Upper lobe of right lung (tissue), 1 donor: ENCODE measurements at regions not wholly inside any gene's neighbourhood (a gene's known extent, or its start where the extent isn't known, plus 50 kb on each side); places are given as distances from the start of the nearest gene placed in this dataset.
"Not testable (repeated sequence)": the region's sequence is repeated elsewhere in the genome, so short reads cannot be mapped to it uniquely, and the experiment has no call there.

Experiments
- ATAC-seq: fragments of 200-7000 bp; cut with Tn5 transposase; one replicate; pipeline ENCODE4 v1.9.1; 2020; ENCODE audit warnings: mild to moderate bottlenecking, moderate library complexity
- DNase-seq: peaks from one replicate; pipeline ENCODE4 v3.0.0-alpha.2; 2020
- H3K27ac ChIP-seq: fragments of 200-600 bp; one replicate; pipeline ENCODE4 v1.8.0; 2022
- H3K27me3 ChIP-seq: fragments of 200-600 bp; one replicate; pipeline ENCODE4 v1.8.0; 2022; ENCODE audit warnings: mild to moderate bottlenecking
- H3K36me3 ChIP-seq: fragments of 200-600 bp; one replicate; pipeline ENCODE4 v1.8.0; 2022
- H3K4me1 ChIP-seq: fragments of 200-600 bp; one replicate; pipeline ENCODE4 v1.8.0; 2022
- H3K4me3 ChIP-seq: fragments of 200-600 bp; one replicate; pipeline ENCODE4 v1.8.0; 2022; ENCODE audit warnings: mild to moderate bottlenecking
- H3K9me3 ChIP-seq: fragments of 200-600 bp; one replicate; pipeline ENCODE4 v1.8.0; 2022
- intact Hi-C: fragments of 100-400 bp; cut with DNase I; formaldehyde crosslinking; loops from one replicate; pipeline ENCODE4 v1.11.0; 2022
- TF ChIP-seq, protein P1 (sequence below): fragments of 200-600 bp; IDR thresholded peaks from one replicate; pipeline ENCODE4 v1.8.0; 2022; ENCODE audit warnings: antibody characterized with exemption
- donor health status: DM: no; HTN: yes; CAD: no; lungs with severe emphysema.

DNA sequence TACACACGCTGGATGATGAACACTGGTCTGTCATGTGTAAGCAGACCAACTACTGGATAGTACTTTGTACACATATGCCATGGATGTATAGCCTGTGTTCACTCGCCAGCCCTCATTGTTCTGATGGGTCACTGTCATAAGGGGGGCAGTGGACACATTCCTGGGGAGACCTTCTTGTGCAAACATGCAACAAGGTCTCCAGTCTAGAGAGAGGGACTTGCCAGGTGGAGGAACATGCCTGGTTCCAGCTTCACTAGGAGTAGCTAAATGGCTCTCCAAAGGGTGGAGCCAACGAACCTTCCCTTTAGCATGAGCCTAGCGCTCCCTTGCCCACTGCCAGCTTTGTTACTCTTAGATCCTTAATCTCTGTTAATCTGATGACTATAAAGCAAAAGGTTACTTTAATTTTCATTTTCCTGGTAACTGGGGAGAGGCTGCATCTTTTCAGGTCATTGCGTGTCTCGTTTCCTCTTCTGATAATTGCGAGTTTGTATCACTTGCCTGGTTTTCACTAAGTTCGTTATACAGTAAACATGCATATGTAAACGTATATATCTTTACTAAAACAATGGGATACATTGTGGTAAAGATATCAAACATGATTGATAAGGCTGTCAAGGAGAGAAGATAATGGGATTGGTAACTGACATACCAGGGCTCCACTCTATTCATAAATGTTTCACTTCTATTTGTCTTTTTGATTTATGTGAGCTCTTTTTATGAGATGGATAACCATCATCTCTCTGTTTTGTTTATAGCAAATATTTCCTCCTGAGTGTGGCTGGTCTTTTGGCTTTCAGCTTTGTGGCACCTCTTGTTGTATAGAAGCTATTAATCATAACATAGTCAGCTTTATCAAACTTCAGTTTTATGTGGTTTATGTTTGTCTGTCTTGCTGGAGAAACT lies 235.2 kb upstream of the SGCG start:
- H3K4me1 ChIP-seq, result no peaks in the 10 kb centered on the region
- intact Hi-C loops, result no loop called here
- no peak overlapping the region for H3K4me3 ChIP-seq
- no peaks in the 10 kb centered on the region for H3K36me3 ChIP-seq
- no peaks in the 10 kb centered on the region for H3K9me3 ChIP-seq
- ATAC-seq (no peak), DNase-seq (no peak)
- H3K27me3 ChIP-seq, result no peaks in the 10 kb centered on the region
- TF ChIP-seq, protein P1, sequence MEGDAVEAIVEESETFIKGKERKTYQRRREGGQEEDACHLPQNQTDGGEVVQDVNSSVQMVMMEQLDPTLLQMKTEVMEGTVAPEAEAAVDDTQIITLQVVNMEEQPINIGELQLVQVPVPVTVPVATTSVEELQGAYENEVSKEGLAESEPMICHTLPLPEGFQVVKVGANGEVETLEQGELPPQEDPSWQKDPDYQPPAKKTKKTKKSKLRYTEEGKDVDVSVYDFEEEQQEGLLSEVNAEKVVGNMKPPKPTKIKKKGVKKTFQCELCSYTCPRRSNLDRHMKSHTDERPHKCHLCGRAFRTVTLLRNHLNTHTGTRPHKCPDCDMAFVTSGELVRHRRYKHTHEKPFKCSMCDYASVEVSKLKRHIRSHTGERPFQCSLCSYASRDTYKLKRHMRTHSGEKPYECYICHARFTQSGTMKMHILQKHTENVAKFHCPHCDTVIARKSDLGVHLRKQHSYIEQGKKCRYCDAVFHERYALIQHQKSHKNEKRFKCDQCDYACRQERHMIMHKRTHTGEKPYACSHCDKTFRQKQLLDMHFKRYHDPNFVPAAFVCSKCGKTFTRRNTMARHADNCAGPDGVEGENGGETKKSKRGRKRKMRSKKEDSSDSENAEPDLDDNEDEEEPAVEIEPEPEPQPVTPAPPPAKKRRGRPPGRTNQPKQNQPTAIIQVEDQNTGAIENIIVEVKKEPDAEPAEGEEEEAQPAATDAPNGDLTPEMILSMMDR, result no peak
- H3K27ac ChIP-seq, result no peak overlapping the region

GRCh38 chr13:22948421-22948820 lies 232.4 kb upstream of the SGCG start:
- Histone ChIP-seq H3K27me3 (no peaks in the 10 kb centered on the region), H3K27ac (no peak overlapping the region), H3K4me1 (no peaks in the 10 kb centered on the region), H3K4me3 (no peak overlapping the region), H3K9me3 (peaks cover 7% of the 10 kb centered on the region), H3K36me3 (no peaks in the 10 kb centered on the region)
- ATAC-seq (peak; percentile 25), DNase-seq (no peak)
- TF ChIP-seq, protein P1, result no peak
- intact Hi-C loops, result no loop called here

- ATAC-seq, H3K4me3 ChIP-seq, H3K27me3 ChIP-seq, H3K4me1 ChIP-seq, H3K27ac ChIP-seq, intact Hi-C loops, DNase-seq, H3K9me3 ChIP-seq, H3K36me3 ChIP-seq: not testable (repeated sequence)
These were observed 228.8 kb upstream of the SGCG start for GRCh38 chr13:22952018-22952417.

DNA sequence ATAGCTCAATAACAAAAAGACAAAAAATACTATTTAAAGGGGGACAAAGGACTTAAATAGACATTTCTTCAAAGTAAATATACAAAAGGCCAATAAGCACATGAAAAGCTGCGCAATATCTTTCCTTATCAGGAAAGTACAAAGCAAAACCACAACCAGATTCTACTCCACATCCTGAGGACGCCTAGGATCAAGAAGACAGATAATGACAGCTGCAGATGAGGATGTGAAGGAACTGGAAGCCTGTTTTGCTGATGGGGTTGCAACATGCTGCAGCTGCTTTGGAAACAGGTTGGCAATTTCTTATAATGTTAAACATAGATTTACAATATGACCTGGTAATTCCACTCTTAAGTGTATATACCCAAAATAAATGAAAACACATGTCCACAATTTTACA lies 225.6 kb upstream of the SGCG start:
- H3K27ac ChIP-seq, ATAC-seq, H3K36me3 ChIP-seq, H3K4me1 ChIP-seq, DNase-seq, H3K27me3 ChIP-seq, H3K4me3 ChIP-seq, intact Hi-C loops, H3K9me3 ChIP-seq: not testable (repeated sequence)

DNA sequence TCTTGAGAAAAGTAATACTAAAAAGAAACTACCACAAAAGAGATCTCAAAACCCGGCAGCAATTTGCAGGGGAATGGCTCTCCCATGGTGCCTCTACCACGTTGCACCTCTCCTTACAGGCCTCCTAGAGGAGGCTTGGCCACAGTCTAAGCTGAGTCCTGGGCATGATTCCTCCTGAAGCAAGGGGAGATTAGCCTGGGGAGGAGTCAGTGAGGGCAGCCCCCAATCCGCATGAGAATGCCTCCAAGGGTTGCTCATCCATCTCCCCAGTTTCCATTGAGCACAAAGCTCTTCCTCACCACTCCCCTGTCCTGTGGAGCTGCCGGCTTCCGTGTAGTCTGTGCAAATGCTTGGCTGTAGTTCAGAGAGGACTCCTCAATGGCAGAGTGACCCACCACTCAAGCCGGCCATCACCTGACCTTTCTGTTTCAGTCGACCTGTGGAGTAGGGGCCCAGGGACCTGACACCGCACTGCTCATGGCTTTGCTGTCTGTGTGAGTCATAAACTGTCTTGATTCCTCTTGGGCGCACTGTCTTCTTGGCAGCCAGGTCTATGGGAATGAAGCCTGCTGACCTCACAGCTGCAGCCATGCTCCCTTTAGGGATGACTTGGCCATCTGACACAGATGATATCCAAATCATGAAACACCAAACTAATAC lies 224.2 kb upstream of the SGCG start:
- H3K9me3 ChIP-seq, H3K27me3 ChIP-seq, DNase-seq, H3K27ac ChIP-seq, H3K4me1 ChIP-seq, intact Hi-C loops, ATAC-seq, H3K4me3 ChIP-seq, H3K36me3 ChIP-seq: not testable (repeated sequence)

- intact Hi-C loops, H3K4me1 ChIP-seq, DNase-seq, H3K27me3 ChIP-seq, H3K27ac ChIP-seq, H3K9me3 ChIP-seq, H3K36me3 ChIP-seq, H3K4me3 ChIP-seq: not testable (repeated sequence)
- ATAC-seq, result peak; percentile 5
These were observed 220.9 kb upstream of the SGCG start for GRCh38 chr13:22959859-22960258.

DNA sequence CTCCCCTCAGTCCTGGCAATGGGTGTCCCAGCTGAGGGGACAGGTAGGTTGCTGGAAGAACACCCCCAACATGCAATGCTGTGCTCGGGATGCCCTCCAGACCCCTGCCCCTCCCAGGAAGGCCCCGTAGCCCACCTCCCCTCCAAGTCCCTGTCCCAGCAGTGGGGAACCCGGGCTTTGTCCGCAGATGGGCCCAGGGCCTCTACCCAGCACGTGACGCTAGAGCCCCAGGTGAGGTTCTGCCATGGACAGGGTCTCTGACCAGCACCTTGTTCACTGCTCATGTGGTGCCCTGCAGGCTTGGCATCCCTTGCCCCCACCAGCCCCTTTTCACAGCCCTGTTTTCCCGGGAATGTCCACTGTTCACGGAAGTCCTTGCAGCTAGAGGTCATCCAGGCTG lies 220.0 kb upstream of the SGCG start:
- Histone ChIP-seq H3K27ac (no peak overlapping the region), H3K4me3 (no peak overlapping the region), H3K27me3 (no peaks in the 10 kb centered on the region), H3K9me3 (no peaks in the 10 kb centered on the region), H3K36me3 (no peaks in the 10 kb centered on the region), H3K4me1 (no peaks in the 10 kb centered on the region)
- TF ChIP-seq, protein P1, result no peak
- ATAC-seq, result no peak
- intact Hi-C loops, result no loop called here
- no peak for DNase-seq

DNA sequence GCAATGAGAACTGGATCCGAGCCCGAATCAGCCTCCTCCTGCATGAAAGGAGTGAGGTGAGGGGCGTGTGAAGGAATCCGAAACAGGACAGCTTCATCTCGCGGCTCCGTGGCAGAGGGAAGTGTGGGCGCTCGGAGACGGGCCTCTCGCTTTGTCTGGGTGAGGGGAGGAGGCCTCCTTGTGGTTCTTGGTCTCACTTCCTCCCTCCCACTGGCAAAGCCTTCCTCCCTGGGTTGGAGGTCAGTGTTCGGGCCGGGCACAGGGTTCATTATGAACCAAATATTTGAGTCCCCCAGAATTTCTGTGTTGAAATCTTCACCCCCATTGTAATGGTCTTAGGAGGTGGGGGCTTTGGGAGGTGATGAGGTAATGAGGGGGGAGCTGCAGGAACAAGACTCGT lies 219.4 kb upstream of the SGCG start:
- H3K9me3 ChIP-seq, H3K36me3 ChIP-seq, H3K27me3 ChIP-seq, DNase-seq, H3K4me3 ChIP-seq, H3K27ac ChIP-seq, intact Hi-C loops, H3K4me1 ChIP-seq: not testable (repeated sequence)
- peak; percentile 74 for ATAC-seq
